ENCODE measurements at regions not wholly inside any gene's neighbourhood (a gene's known extent, or its start where the extent isn't known, plus 50 kb on each side); places are given as distances from the start of the nearest gene placed in this dataset.

GRCh38 chr1:72482736-72483413, 200.5 kb upstream of the NEGR1 start:
- Histone ChIP-seq H3F3A (ENCODE audit: insufficient read depth, low read depth) (no peaks in the 10 kb centered on the region), H3K79me2 (ENCODE audit: low read depth) (no peaks in the 10 kb centered on the region), H3K4me1 (replicated peaks; ENCODE audit: insufficient read depth) (no peaks in the 10 kb centered on the region), H3K36me3 (ENCODE audit: low read depth) (no peaks in the 10 kb centered on the region), H3K4me2 (no peak overlapping the region), H3K27ac (no peak overlapping the region), H3K4me3 (no peak overlapping the region), H3K9me2 (ENCODE audit: insufficient read depth) (no peaks in the 10 kb centered on the region), H2AFZ (no peak overlapping the region), H3K27me3 (ENCODE audit: insufficient read depth, low read depth) (no peaks in the 10 kb centered on the region), H4K20me1 (ENCODE audit: insufficient read depth) (no peaks in the 10 kb centered on the region), H3K9me3 (ENCODE audit: insufficient read depth, low read depth) (no peaks in the 10 kb centered on the region)
- DNase-seq, result no peak
- intact Hi-C loops (cut with micrococcal nuclease; ENCODE audit: unreplicated experiment), result no loop called here
- TF ChIP-seq EZH2 (IDR thresholded peaks at IDR 0.05; ENCODE audit: low read depth), result no peak
- TF ChIP-seq, protein P1, sequence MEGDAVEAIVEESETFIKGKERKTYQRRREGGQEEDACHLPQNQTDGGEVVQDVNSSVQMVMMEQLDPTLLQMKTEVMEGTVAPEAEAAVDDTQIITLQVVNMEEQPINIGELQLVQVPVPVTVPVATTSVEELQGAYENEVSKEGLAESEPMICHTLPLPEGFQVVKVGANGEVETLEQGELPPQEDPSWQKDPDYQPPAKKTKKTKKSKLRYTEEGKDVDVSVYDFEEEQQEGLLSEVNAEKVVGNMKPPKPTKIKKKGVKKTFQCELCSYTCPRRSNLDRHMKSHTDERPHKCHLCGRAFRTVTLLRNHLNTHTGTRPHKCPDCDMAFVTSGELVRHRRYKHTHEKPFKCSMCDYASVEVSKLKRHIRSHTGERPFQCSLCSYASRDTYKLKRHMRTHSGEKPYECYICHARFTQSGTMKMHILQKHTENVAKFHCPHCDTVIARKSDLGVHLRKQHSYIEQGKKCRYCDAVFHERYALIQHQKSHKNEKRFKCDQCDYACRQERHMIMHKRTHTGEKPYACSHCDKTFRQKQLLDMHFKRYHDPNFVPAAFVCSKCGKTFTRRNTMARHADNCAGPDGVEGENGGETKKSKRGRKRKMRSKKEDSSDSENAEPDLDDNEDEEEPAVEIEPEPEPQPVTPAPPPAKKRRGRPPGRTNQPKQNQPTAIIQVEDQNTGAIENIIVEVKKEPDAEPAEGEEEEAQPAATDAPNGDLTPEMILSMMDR (conservative IDR thresholded peaks at IDR 0.05), result no peak
- no TSS peak for BruUV-seq (replicated peaks)
- ChIA-PET POLR2A (ENCODE audit: unreplicated experiment) (no interaction called here), CTCF (interaction anchor here (0.6 kb wide), 1 partner anchor 18 kb away, joined by 3 read pairs; no protein-coding TSS in a partner anchor)

DNA sequence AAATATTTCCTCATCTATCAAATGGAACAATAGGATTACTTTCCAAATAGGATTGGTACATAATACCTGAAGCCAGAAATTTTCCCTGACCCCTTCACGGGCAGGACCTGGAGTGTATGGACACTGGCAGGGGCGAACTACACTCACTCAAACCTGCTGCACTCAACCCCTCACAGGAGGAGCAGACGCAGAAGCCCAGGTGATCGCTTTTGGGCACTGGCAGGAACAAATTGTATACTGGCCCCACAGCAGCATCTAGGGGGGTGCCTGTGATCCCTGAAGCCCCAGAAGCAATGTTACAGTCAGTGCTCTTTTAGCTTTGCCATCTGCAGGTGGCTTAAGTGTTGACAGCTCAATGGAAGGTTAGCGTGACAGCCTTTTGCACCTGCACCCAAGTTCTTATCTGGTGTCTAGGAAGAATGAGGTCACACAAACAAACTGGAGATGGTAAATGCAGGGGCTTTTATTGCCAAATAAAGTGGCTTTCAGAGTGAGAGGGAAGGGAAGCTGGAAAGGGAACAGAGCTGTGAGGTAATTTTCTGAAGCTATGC, 199.2 kb upstream of the NEGR1 start:
- H3K4me2 ChIP-seq, result no peak overlapping the region
- H3K9me3 ChIP-seq (ENCODE audit: insufficient read depth, low read depth), result no peaks in the 10 kb centered on the region
- H3K27ac ChIP-seq, result no peak overlapping the region
- no peak overlapping the region for H3K4me3 ChIP-seq
- no peaks in the 10 kb centered on the region for H4K20me1 ChIP-seq (ENCODE audit: insufficient read depth)
- no peak for DNase-seq
- no peak overlapping the region for H2AFZ ChIP-seq
- ChIA-PET CTCF (no interaction called here), POLR2A (ENCODE audit: unreplicated experiment) (no interaction called here)
- H3K9me2 ChIP-seq (ENCODE audit: insufficient read depth), result no peaks in the 10 kb centered on the region
- H3F3A ChIP-seq (ENCODE audit: insufficient read depth, low read depth), result no peaks in the 10 kb centered on the region
- no TSS peak for BruUV-seq (replicated peaks)
- no peaks in the 10 kb centered on the region for H3K36me3 ChIP-seq (ENCODE audit: low read depth)
- no peak for TF ChIP-seq EZH2 (IDR thresholded peaks at IDR 0.05; ENCODE audit: low read depth)
- TF ChIP-seq, protein P1 (conservative IDR thresholded peaks at IDR 0.05), result no peak
- intact Hi-C loops (cut with micrococcal nuclease; ENCODE audit: unreplicated experiment), result no loop called here
- H3K4me1 ChIP-seq (replicated peaks; ENCODE audit: insufficient read depth), result no peaks in the 10 kb centered on the region
- no peaks in the 10 kb centered on the region for H3K27me3 ChIP-seq (ENCODE audit: insufficient read depth, low read depth)
- no peaks in the 10 kb centered on the region for H3K79me2 ChIP-seq (ENCODE audit: low read depth)

- no peak for DNase-seq
- H3K4me3 ChIP-seq, result no peak overlapping the region
- BruUV-seq (replicated peaks), result no TSS peak
- no peaks in the 10 kb centered on the region for H3K79me2 ChIP-seq (ENCODE audit: low read depth)
- TF ChIP-seq, protein P1 (conservative IDR thresholded peaks at IDR 0.05), result no peak
- TF ChIP-seq EZH2 (IDR thresholded peaks at IDR 0.05; ENCODE audit: low read depth), result no peak
- ChIA-PET CTCF (no interaction called here), POLR2A (ENCODE audit: unreplicated experiment) (no interaction called here)
- H3F3A ChIP-seq (ENCODE audit: insufficient read depth, low read depth), result no peaks in the 10 kb centered on the region
- no peaks in the 10 kb centered on the region for H4K20me1 ChIP-seq (ENCODE audit: insufficient read depth)
- H3K9me3 ChIP-seq (ENCODE audit: insufficient read depth, low read depth), result no peaks in the 10 kb centered on the region
- no peaks in the 10 kb centered on the region for H3K9me2 ChIP-seq (ENCODE audit: insufficient read depth)
- intact Hi-C loops (cut with micrococcal nuclease; ENCODE audit: unreplicated experiment), result no loop called here
- H3K4me1 ChIP-seq (replicated peaks; ENCODE audit: insufficient read depth), result no peaks in the 10 kb centered on the region
- no peaks in the 10 kb centered on the region for H3K36me3 ChIP-seq (ENCODE audit: low read depth)
- H3K27ac ChIP-seq, result no peak overlapping the region
- H2AFZ ChIP-seq, result no peak overlapping the region
- H3K4me2 ChIP-seq, result no peak overlapping the region
- H3K27me3 ChIP-seq (ENCODE audit: insufficient read depth, low read depth), result no peaks in the 10 kb centered on the region
Observed at GRCh38 chr1:72466376-72466775, 184.0 kb upstream of the NEGR1 start.

All from PC-9 (cell line).